HepG2 (cell line): ENCODE measurements at regions not wholly inside any gene's neighbourhood (a gene's known extent, or its start where the extent isn't known, plus 50 kb on each side); places are given as distances from the start of the nearest gene placed in this dataset.

Source experiments
- ATAC-seq: fragments of 200-7000 bp; cut with Tn5 transposase; 3 replicates; pipeline ENCODE4 v1.9.1; 2020; ENCODE audit warnings: mild to moderate bottlenecking, moderate library complexity
- BruUV-seq: library from RNA; stranded (reverse); fragments of 400-500 nt; replicated peaks from 2 replicates; lab custom pipeline; 2021; lab: Mats Ljungman, UMichigan
- CTCF ChIA-PET: fragments of 300-600 bp; formaldehyde crosslinking; extraction: SDS; loops from one replicate; lab custom pipeline; 2021; ENCODE audit warnings: low total read pairs, inconsistent platforms, low intra/inter-chr PET ratio; lab: Yijun Ruan, JAX
- POLR2A ChIA-PET: fragments of 350-600 bp; sonication (Branson Sonifier 250); formaldehyde crosslinking; loops from one replicate; lab custom pipeline; 2020; ENCODE audit warnings: antibody characterized with exemption, inconsistent platforms; lab: Yijun Ruan, JAX
- DNase-seq: peaks from one replicate; pipeline ENCODE4 v3.0.0-alpha.2; 2015; ENCODE audit warnings: low spot score
- FAIRE-seq: peaks from 3 replicates; lab custom pipeline; 2011; peaks lifted over from hg19 to GRCh38; lab: Jason Lieb, UNC
- H2AFZ ChIP-seq: one replicate; pipeline ENCODE4 v1.6.1; 2011; ENCODE audit warnings: low read length, inconsistent platforms
- H3K27ac ChIP-seq: fragments of 300-600 bp; 3 replicates; pipeline ENCODE4 v1.8.0; 2011; ENCODE audit warnings: mixed run types, mild to moderate bottlenecking, mixed read lengths, low read length, inconsistent platforms; ENCODE audit not compliant: insufficient read depth; ENCODE audit errors: extremely low read length
- H3K27me3 ChIP-seq, 2 experiments: fragments of 200-600 bp in 1 of 2; 2 replicates in 1 of 2; 3 replicates in 1 of 2; pipeline versions ENCODE4 v1.6.0 to v1.8.0; 2011; ENCODE audit warnings: low read length in 2 of 2, mild to moderate bottlenecking in 2 of 2, moderate library complexity in 2 of 2, inconsistent platforms in 1 of 2; ENCODE audit not compliant: insufficient read depth in 2 of 2, control insufficient read depth in 1 of 2
- H3K36me3 ChIP-seq, 2 experiments: fragments of 200-600 bp in 1 of 2; replicated peaks in 1 of 2; 2 replicates in 1 of 2; 3 replicates in 1 of 2; pipeline versions ENCODE4 v1.5.1 to v1.8.0; 2011; ENCODE audit warnings: low read length in 2 of 2, inconsistent platforms in 1 of 2; ENCODE audit not compliant: insufficient read depth in 2 of 2, control insufficient read depth in 1 of 2
- H3K4me1 ChIP-seq: 2 replicates; pipeline ENCODE4 v1.5.1; 2012; ENCODE audit warnings: low read length, inconsistent platforms; ENCODE audit not compliant: insufficient read depth
- H3K4me2 ChIP-seq: 2 replicates; pipeline ENCODE4 v1.6.0; 2011; ENCODE audit warnings: low read depth, low read length, inconsistent platforms
- H3K4me3 ChIP-seq, 3 experiments: fragments of 200-600 bp in 1 of 3; sonication (generic), shearing (Covaris generic) in 1 of 3; replicated peaks in 1 of 3; 2 replicates each; pipeline ENCODE4 v1.5.1; 2011 to 2016; ENCODE audit warnings: low read length in 3 of 3, inconsistent platforms in 2 of 3, low read depth in 2 of 3, mild to moderate bottlenecking in 2 of 3, control low read depth in 1 of 3, mixed read lengths in 1 of 3; ENCODE audit not compliant: insufficient read depth in 1 of 3
- H3K79me2 ChIP-seq: one replicate; pipeline ENCODE4 v1.6.1; 2011; ENCODE audit warnings: low read length, inconsistent platforms; ENCODE audit not compliant: insufficient read depth
- H3K9ac ChIP-seq: 2 replicates; pipeline ENCODE4 v1.6.0; 2011; ENCODE audit warnings: mild to moderate bottlenecking, low read depth, low read length, inconsistent platforms; ENCODE audit not compliant: insufficient read depth
- H3K9me3 ChIP-seq: 2 replicates; pipeline ENCODE4 v1.5.1; 2012; ENCODE audit warnings: mild to moderate bottlenecking, low read length
- H4K20me1 ChIP-seq: 2 replicates; pipeline ENCODE4 v1.6.0; 2011; ENCODE audit warnings: inconsistent platforms, mild to moderate bottlenecking, low read length, moderate library complexity; ENCODE audit not compliant: insufficient read depth
- AGO2 ChIP-seq: fragments of 200-400 bp; formaldehyde crosslinking; optimal IDR thresholded peaks from 2 replicates; pipeline ENCODE3; 2017; ENCODE audit warnings: mild to moderate bottlenecking, low read depth, low read length, moderate library complexity
- CAMTA2 ChIP-seq: sonication (generic); formaldehyde crosslinking; IDR thresholded peaks from 2 replicates; pipeline ENCODE4 v1.4.0; 2020; ENCODE audit warnings: mild to moderate bottlenecking, missing genetic modification reagents, borderline replicate concordance
- GTF3A ChIP-seq: sonication (generic); formaldehyde crosslinking; conservative IDR thresholded peaks from 2 replicates; pipeline ENCODE4 v1.4.0; 2020; ENCODE audit warnings: mild to moderate bottlenecking, missing genetic modification reagents
- KLF16 ChIP-seq, 2 experiments: sonication (generic) in 1 of 2; formaldehyde crosslinking in 1 of 2; IDR thresholded peaks; 2 replicates each; pipeline versions ENCODE4 v1.6.1 to v1.8.0; 2016 to 2023; ENCODE audit warnings: missing genetic modification reagents in 2 of 2, missing compliant biosample characterization in 1 of 2
- NCOA2 ChIP-seq: sonication (generic); formaldehyde crosslinking; IDR thresholded peaks from 2 replicates; pipeline ENCODE4 v1.8.0; 2022; ENCODE audit warnings: inconsistent platforms
- NKX3-1 ChIP-seq: sonication (generic); formaldehyde crosslinking; IDR thresholded peaks from 2 replicates; pipeline ENCODE4 v1.5.0; 2020; ENCODE audit warnings: missing genetic modification reagents
- NONO ChIP-seq, 2 experiments: fragments of 450-650 bp in 1 of 2; sonication (generic) in 1 of 2; formaldehyde crosslinking in 1 of 2; IDR thresholded peaks in 1 of 2; conservative IDR thresholded peaks in 1 of 2; 2 replicates each; pipeline versions ENCODE4 v1.6.1 to v1.8.0; 2017 to 2022; ENCODE audit warnings: mild to moderate bottlenecking in 1 of 2, missing genetic modification reagents in 1 of 2, moderate library complexity in 1 of 2
- PCBP2 ChIP-seq: fragments of 200-400 bp; formaldehyde crosslinking; optimal IDR thresholded peaks from 2 replicates; pipeline ENCODE3; 2018; ENCODE audit warnings: low read length, low read depth; ENCODE audit not compliant: poor library complexity, severe bottlenecking
- SCMH1 ChIP-seq: sonication (generic); formaldehyde crosslinking; IDR thresholded peaks from 2 replicates; pipeline ENCODE4 v1.9.0; 2021; ENCODE audit warnings: missing genetic modification reagents, mild to moderate bottlenecking, borderline replicate concordance
- TBL1XR1 ChIP-seq: fragments of 150-350 bp; IDR thresholded peaks from 2 replicates; pipeline ENCODE4 v1.6.1; 2014; ENCODE audit warnings: borderline replicate concordance, low read length; ENCODE audit not compliant: partially characterized antibody
- TCF12 ChIP-seq, 2 experiments: fragments of 450-650 bp in 1 of 2; sonication (generic) in 1 of 2; formaldehyde crosslinking in 1 of 2; IDR thresholded peaks; 2 replicates each; pipeline versions ENCODE4 v1.6.1 to v1.8.0; 2017 to 2022; ENCODE audit warnings: antibody characterized with exemption in 1 of 2, mild to moderate bottlenecking in 1 of 2, missing genetic modification reagents in 1 of 2, moderate library complexity in 1 of 2
- ZC3H13 ChIP-seq: sonication (generic); formaldehyde crosslinking; IDR thresholded peaks from 2 replicates; pipeline ENCODE4 v1.8.1; 2023; ENCODE audit warnings: mild to moderate bottlenecking, missing genetic modification reagents, moderate library complexity
- ZFAT ChIP-seq: sonication (generic); formaldehyde crosslinking; conservative IDR thresholded peaks from 2 replicates; pipeline ENCODE4 v1.8.1; 2023; ENCODE audit warnings: missing genetic modification reagents, inconsistent platforms
- ZKSCAN5 ChIP-seq: sonication (generic); formaldehyde crosslinking; IDR thresholded peaks from 2 replicates; pipeline ENCODE4 v1.5.1; 2020; ENCODE audit warnings: mild to moderate bottlenecking, missing genetic modification reagents
- ZNF354B ChIP-seq: sonication (generic); formaldehyde crosslinking; IDR thresholded peaks from 2 replicates; pipeline ENCODE4 v1.8.0; 2022; ENCODE audit warnings: mild to moderate bottlenecking, missing genetic modification reagents
- ZNF850 ChIP-seq: sonication (generic); formaldehyde crosslinking; conservative IDR thresholded peaks from 2 replicates; pipeline ENCODE4 v1.9.0; 2021; ENCODE audit warnings: mild to moderate bottlenecking, missing genetic modification reagents
- in situ Hi-C: cut with HindIII; loops from 2 replicates; pipeline ENCODE4 v1.10.0; 2017; ENCODE audit warnings: low pct_unique_long_range_greater_than_20kb; ENCODE audit not compliant: extremely low pct_ligation_motif_present
- intact Hi-C: fragments of 100-400 bp; cut with micrococcal nuclease; formaldehyde crosslinking; loops from one replicate; pipeline ENCODE4 v1.10.0; 2022; ENCODE audit not compliant: unreplicated experiment
- TF ChIP-seq, protein P1 (sequence below): sonication (generic); formaldehyde crosslinking; conservative IDR thresholded peaks from 2 replicates; pipeline ENCODE4 v1.8.1; 2023; ENCODE audit warnings: missing genetic modification reagents
- TF ChIP-seq, protein P2 (sequence below): IDR thresholded peaks from 2 replicates; pipeline ENCODE4 v1.6.1; 2018; ENCODE audit warnings: missing genetic modification reagents
- TF ChIP-seq, protein P3 (sequence below): sonication (generic); formaldehyde crosslinking; IDR thresholded peaks from 2 replicates; pipeline ENCODE4 v1.4.0; 2020; ENCODE audit warnings: mild to moderate bottlenecking, low read depth, missing genetic modification reagents

DNA sequence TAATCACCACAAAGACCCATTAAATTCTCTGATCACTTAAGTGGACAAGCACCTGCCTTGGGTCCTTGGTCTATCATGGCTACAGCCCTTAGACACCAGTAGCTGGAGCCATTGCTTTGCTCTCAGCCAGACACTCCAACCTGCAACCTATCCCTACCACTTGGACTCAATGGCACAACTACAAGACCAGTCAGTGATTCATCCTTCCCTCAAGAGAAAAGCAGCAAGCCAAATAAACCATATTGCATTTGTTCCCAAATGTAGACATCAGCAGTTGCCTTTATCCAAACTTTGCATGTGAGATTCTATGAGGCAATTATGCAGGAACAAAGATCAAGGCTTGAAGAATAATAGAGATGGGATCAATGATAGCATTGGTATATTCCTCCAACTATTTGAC lies 263.4 kb downstream of the HHIPL2 start:
- TF ChIP-seq, protein P1, sequence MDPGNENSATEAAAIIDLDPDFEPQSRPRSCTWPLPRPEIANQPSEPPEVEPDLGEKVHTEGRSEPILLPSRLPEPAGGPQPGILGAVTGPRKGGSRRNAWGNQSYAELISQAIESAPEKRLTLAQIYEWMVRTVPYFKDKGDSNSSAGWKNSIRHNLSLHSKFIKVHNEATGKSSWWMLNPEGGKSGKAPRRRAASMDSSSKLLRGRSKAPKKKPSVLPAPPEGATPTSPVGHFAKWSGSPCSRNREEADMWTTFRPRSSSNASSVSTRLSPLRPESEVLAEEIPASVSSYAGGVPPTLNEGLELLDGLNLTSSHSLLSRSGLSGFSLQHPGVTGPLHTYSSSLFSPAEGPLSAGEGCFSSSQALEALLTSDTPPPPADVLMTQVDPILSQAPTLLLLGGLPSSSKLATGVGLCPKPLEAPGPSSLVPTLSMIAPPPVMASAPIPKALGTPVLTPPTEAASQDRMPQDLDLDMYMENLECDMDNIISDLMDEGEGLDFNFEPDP (CRISPR knock-in tag): no peak
- TF ChIP-seq GTF3A: no peak
- TF ChIP-seq ZC3H13: no peak
- TF ChIP-seq TCF12 (IDR thresholded peaks at IDR 0.05): no peak
- TF ChIP-seq TCF12 (CRISPR knock-in tag; IDR thresholded peaks at IDR 0.05): no peak
- no peak for TF ChIP-seq ZNF354B (CRISPR knock-in tag)
- no peak for TF ChIP-seq ZFAT (CRISPR knock-in tag)
- no peak for TF ChIP-seq NCOA2
- TF ChIP-seq NONO (IDR thresholded peaks at IDR 0.05): no peak
- no peak for TF ChIP-seq NONO (CRISPR knock-in tag; conservative IDR thresholded peaks at IDR 0.05)
- no peak for TF ChIP-seq KLF16 (CRISPR knock-in tag; IDR thresholded peaks at IDR 0.05)
- TF ChIP-seq, protein P2, sequence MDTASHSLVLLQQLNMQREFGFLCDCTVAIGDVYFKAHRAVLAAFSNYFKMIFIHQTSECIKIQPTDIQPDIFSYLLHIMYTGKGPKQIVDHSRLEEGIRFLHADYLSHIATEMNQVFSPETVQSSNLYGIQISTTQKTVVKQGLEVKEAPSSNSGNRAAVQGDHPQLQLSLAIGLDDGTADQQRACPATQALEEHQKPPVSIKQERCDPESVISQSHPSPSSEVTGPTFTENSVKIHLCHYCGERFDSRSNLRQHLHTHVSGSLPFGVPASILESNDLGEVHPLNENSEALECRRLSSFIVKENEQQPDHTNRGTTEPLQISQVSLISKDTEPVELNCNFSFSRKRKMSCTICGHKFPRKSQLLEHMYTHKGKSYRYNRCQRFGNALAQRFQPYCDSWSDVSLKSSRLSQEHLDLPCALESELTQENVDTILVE (CRISPR knock-in tag): no peak
- TF ChIP-seq ZNF850 (CRISPR knock-in tag): no peak
- TF ChIP-seq PCBP2: no peak
- no peak for TF ChIP-seq NKX3-1 (CRISPR knock-in tag)
- no peak for TF ChIP-seq TBL1XR1
- TF ChIP-seq, protein P3, sequence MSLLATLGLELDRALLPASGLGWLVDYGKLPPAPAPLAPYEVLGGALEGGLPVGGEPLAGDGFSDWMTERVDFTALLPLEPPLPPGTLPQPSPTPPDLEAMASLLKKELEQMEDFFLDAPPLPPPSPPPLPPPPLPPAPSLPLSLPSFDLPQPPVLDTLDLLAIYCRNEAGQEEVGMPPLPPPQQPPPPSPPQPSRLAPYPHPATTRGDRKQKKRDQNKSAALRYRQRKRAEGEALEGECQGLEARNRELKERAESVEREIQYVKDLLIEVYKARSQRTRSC: no peak
- no peak for TF ChIP-seq SCMH1 (CRISPR knock-in tag)
- TF ChIP-seq CAMTA2 (CRISPR knock-in tag): no peak
- no peak for TF ChIP-seq AGO2
- no peak for TF ChIP-seq ZKSCAN5 (CRISPR knock-in tag)
- DNase-seq: no peak
- Histone ChIP-seq H3K9ac (no peak overlapping the region), H3K9me3 (no peaks in the 10 kb centered on the region), H3K79me2 (no peaks in the 10 kb centered on the region), H3K4me2 (no peak overlapping the region), H3K27ac (no peak overlapping the region), H2AFZ (no peak overlapping the region), H4K20me1 (no peaks in the 10 kb centered on the region), H3K36me3 (no peaks in the 10 kb centered on the region), H3K27me3 (no peaks in the 10 kb centered on the region), H3K4me3 (no peak overlapping the region), H3K4me1 (no peaks in the 10 kb centered on the region)
- no peak for ATAC-seq
- in situ Hi-C loops: no loop called here
- intact Hi-C loops: no loop called here
- POLR2A ChIA-PET: no interaction called here
- CTCF ChIA-PET: no interaction called here
- FAIRE-seq: no peak
- BruUV-seq: no TSS peak
